ENCODE measurements at regions not wholly inside any gene's neighbourhood (a gene's known extent, or its start where the extent isn't known, plus 50 kb on each side); places are given as distances from the start of the nearest gene placed in this dataset.
"Not testable (repeated sequence)": the region's sequence is repeated elsewhere in the genome, so short reads cannot be mapped to it uniquely, and the experiment has no call there.

- TF ChIP-seq POLR2A (IDR thresholded peaks at IDR 0.05; ENCODE audit: low read length); GATA1 (IDR thresholded peaks at IDR 0.05; ENCODE audit: low read depth, low read length): not testable (repeated sequence)
Observed at GRCh38 chr6:12542319-12543115, 174.1 kb upstream of the PHACTR1 start.
